ENCODE measurements at regions not wholly inside any gene's neighbourhood (a gene's known extent, or its start where the extent isn't known, plus 50 kb on each side); places are given as distances from the start of the nearest gene placed in this dataset.

- Histone ChIP-seq H3K27me3 (no peaks in the 10 kb centered on the region), H3K9me3 (no peaks in the 10 kb centered on the region), H3K27ac (no peak overlapping the region), H3K4me3 (no peak overlapping the region), H3K36me3 (no peaks in the 10 kb centered on the region), H3K4me1 (peaks cover 0 to 32% (median 11%) of the 10 kb centered on the region in 4 donors)
- DNase-seq (ENCODE audit: low spot score in 2 of 2), result no peak
- 75 to 78% methylated on average over 28 of the region's 28 CpGs for WGBS, 2 donors
- TF ChIP-seq POLR2A (IDR thresholded peaks at IDR 0.05) (no peak), CTCF (IDR thresholded peaks at IDR 0.05) (no peak), EP300 (IDR thresholded peaks at IDR 0.05) (no peak)
Observed at GRCh38 chr15:69664572-69665571, 212.3 kb downstream of the RPLP1 start.

- Histone ChIP-seq H3K4me3 (no peak overlapping the region), H3K27ac (no peak overlapping the region), H3K9me3 (no peaks in the 10 kb centered on the region), H3K27me3 (no peaks in the 10 kb centered on the region), H3K4me1 (peaks cover 0 to 32% (median 11%) of the 10 kb centered on the region in 4 donors), H3K36me3 (no peaks in the 10 kb centered on the region)
- TF ChIP-seq EP300 (IDR thresholded peaks at IDR 0.05) (no peak), CTCF (IDR thresholded peaks at IDR 0.05) (no peak), POLR2A (IDR thresholded peaks at IDR 0.05) (no peak)
- DNase-seq (ENCODE audit: low spot score in 2 of 2), result no peak
- WGBS, 2 donors, result 58 to 62% methylated on average over 10 of the region's 10 CpGs
Observed at GRCh38 chr15:69665641-69666111, 213.1 kb downstream of the RPLP1 start.

DNA sequence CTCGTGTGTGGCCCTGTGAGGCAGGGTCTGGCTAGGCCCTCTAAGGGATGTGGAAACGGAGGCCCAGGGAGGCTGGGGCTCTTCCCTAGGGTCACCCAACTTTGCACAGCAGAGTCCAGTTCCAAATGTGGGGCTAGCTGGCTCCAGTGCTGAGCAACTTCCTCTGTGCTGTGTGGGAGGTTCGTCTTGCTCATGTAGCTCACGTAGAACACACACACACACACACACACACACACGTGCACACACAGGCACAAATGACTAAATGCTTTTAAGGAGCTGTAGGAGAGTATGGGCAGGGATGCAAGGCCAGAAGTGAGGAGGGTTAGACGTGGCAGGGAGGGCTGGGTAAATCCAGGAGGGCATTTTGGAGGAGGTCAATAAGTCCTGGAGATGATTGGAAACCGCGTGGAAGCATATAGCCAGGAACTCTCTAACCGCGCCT, 213.8 kb downstream of the RPLP1 start:
- Histone ChIP-seq H3K4me1 (peaks cover 0 to 32% (median 11%) of the 10 kb centered on the region in 4 donors), H3K27me3 (no peaks in the 10 kb centered on the region), H3K9me3 (no peaks in the 10 kb centered on the region), H3K36me3 (no peaks in the 10 kb centered on the region), H3K27ac (peak overlapping the region in 1 of 4 donors; percentile 34), H3K4me3 (no peak overlapping the region)
- no peak for DNase-seq (ENCODE audit: low spot score in 2 of 2)
- 72 to 78% methylated on average over 10 of the region's 10 CpGs for WGBS, 2 donors
- TF ChIP-seq POLR2A (IDR thresholded peaks at IDR 0.05) (no peak), CTCF (IDR thresholded peaks at IDR 0.05) (no peak), EP300 (IDR thresholded peaks at IDR 0.05) (no peak)

DNA sequence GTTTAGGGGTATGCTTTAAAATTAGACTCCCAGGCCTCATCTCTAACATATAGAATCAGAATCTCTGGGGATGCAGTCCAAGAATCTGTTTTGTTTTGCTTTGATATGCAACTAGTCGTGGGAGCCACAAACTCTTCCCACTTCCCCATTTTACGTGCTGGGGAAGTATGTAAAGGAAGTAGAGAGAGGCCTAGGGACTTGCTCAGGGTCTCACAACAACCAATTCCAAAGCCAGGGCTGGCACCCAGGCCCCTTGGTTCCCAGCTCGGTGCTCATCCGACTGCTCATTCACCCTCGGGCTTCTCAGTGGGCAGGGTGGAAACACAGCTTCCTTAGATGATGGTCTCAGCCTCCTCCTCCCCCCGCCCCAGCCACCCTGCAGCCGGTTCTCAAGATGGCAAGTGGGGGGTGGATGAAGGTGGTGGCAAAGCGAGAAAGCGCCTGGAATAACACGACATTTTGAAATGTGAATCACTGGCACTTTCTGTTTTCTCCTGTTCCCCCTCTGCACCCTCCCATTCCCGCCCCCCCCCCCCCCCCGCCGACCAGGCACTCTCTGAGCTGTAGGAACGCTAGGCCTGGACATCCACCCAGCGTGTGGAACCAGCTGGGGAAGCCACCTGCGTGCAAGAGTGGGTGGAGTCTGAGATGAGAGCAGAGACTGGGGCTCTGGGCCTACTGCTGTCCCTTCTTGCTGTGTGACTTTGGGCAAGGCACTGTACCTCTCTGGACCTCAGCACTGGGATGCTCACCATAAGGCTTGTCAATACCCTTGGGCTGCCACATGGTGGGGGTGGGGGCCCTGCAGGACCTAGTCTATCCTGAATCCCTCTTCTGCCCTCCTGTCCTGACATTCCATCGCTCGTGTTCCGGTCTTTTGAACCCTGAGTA, 214.5 kb downstream of the RPLP1 start:
- no peaks in the 10 kb centered on the region for H3K9me3 ChIP-seq
- H3K36me3 ChIP-seq, result no peaks in the 10 kb centered on the region
- peak in 1 of 2 donors; percentile 18 for DNase-seq (ENCODE audit: low spot score in 2 of 2)
- no peak for TF ChIP-seq CTCF (IDR thresholded peaks at IDR 0.05)
- no peak for TF ChIP-seq POLR2A (IDR thresholded peaks at IDR 0.05)
- no peak for TF ChIP-seq EP300 (IDR thresholded peaks at IDR 0.05)
- H3K4me3 ChIP-seq, result no peak overlapping the region
- peaks cover 0 to 32% (median 11%) of the 10 kb centered on the region in 4 donors for H3K4me1 ChIP-seq
- no peaks in the 10 kb centered on the region for H3K27me3 ChIP-seq
- 64 to 70% methylated on average over 18 to 19 of the region's 19 CpGs for WGBS, 2 donors
- H3K27ac ChIP-seq, result peak overlapping the region in 3 of 4 donors; percentile 2 to 45 (median 37)

Measured in tibial nerve (tissue), 4 donors.